BLaER1 treated with 17β-estradiol and CSF1 and Interleukin-3, amounts not matched to agents 10 nM and 100 nM (cell line): ENCODE measurements at regions not wholly inside any gene's neighbourhood (a gene's known extent, or its start where the extent isn't known, plus 50 kb on each side); places are given as distances from the start of the nearest gene placed in this dataset.

Experiments used
- H3K27ac ChIP-seq, 11 experiments: shearing (Covaris generic); formaldehyde crosslinking; 2 replicates each; pipeline ENCODE4 v1.8.1; 2022
- H3K27me3 ChIP-seq, 11 experiments: shearing (Covaris generic); formaldehyde crosslinking; 2 replicates each; pipeline ENCODE4 v1.8.1; 2022
- H3K36me3 ChIP-seq, 11 experiments: shearing (Covaris generic); formaldehyde crosslinking; 2 replicates each; pipeline ENCODE4 v1.8.1; 2022
- H3K4me1 ChIP-seq, 10 experiments: shearing (Covaris generic); formaldehyde crosslinking; 2 replicates each; pipeline ENCODE4 v1.8.1; 2022
- H3K4me2 ChIP-seq, 11 experiments: shearing (Covaris generic); formaldehyde crosslinking; 2 replicates each; pipeline ENCODE4 v1.8.1; 2022
- H3K4me3 ChIP-seq, 10 experiments: shearing (Covaris generic); formaldehyde crosslinking; 2 replicates each; pipeline ENCODE4 v1.8.1; 2022
- H3K9ac ChIP-seq, 11 experiments: shearing (Covaris generic); formaldehyde crosslinking; 2 replicates each; pipeline ENCODE4 v1.8.1; 2022
- H3K9me3 ChIP-seq, 11 experiments: shearing (Covaris generic); formaldehyde crosslinking; replicated peaks in 1 of 11; 2 replicates each; pipeline ENCODE4 v1.8.1; 2022
- H4K20me1 ChIP-seq, 11 experiments: shearing (Covaris generic); formaldehyde crosslinking; 2 replicates each; pipeline ENCODE4 v1.8.1; 2022
- Cebpa-rat ChIP-seq, 11 experiments: shearing (Covaris generic); IDR thresholded peaks; 2 replicates each; pipeline ENCODE4 v1.8.1; 2022

- Histone ChIP-seq H3K36me3 (no peaks in the 10 kb centered on the region), H4K20me1 (no peaks in the 10 kb centered on the region), H3K4me1 (no peaks in the 10 kb centered on the region), H3K4me2 (no peak overlapping the region), H3K27ac (no peak overlapping the region), H3K9me3 (peaks cover 0 to 5% (median 0%) of the 10 kb centered on the region in 11 experiments; a peak in 2 of 22 replicates), H3K9ac (no peak overlapping the region), H3K27me3 (no peaks in the 10 kb centered on the region), H3K4me3 (no peak overlapping the region)
- no peak for TF ChIP-seq Cebpa-rat (IDR thresholded peaks at IDR 0.05)
Observed at GRCh38 chr6:50264995-50265571, 215.4 kb upstream of the DEFB112 start.

GRCh38 chr6:50270415-50270814, 220.7 kb upstream of the DEFB112 start:
- H3K4me2 ChIP-seq, result no peak overlapping the region
- H3K27me3 ChIP-seq, result no peaks in the 10 kb centered on the region
- H3K9ac ChIP-seq, result no peak overlapping the region
- no peak for TF ChIP-seq Cebpa-rat (IDR thresholded peaks at IDR 0.05)
- H3K4me3 ChIP-seq, result no peak overlapping the region
- no peaks in the 10 kb centered on the region for H3K4me1 ChIP-seq
- H3K27ac ChIP-seq, result no peak overlapping the region; a peak in 1 of 22 replicates
- H3K9me3 ChIP-seq, result no peaks in the 10 kb centered on the region
- no peaks in the 10 kb centered on the region for H3K36me3 ChIP-seq
- H4K20me1 ChIP-seq, result no peaks in the 10 kb centered on the region

- H3K9ac ChIP-seq, result no peak overlapping the region
- no peaks in the 10 kb centered on the region for H4K20me1 ChIP-seq
- H3K4me1 ChIP-seq, result no peaks in the 10 kb centered on the region
- H3K4me2 ChIP-seq, result no peak overlapping the region
- no peaks in the 10 kb centered on the region for H3K27me3 ChIP-seq
- no peaks in the 10 kb centered on the region for H3K9me3 ChIP-seq
- H3K4me3 ChIP-seq, result no peak overlapping the region
- no peaks in the 10 kb centered on the region for H3K36me3 ChIP-seq
- H3K27ac ChIP-seq, result no peak overlapping the region
- TF ChIP-seq Cebpa-rat (IDR thresholded peaks at IDR 0.05), result no peak
Observed at GRCh38 chr6:50271266-50271665, 221.5 kb upstream of the DEFB112 start.

GRCh38 chr6:50271817-50272216, 222.1 kb upstream of the DEFB112 start:
- no peak for TF ChIP-seq Cebpa-rat (IDR thresholded peaks at IDR 0.05)
- Histone ChIP-seq H3K4me3 (no peak overlapping the region), H3K9me3 (no peaks in the 10 kb centered on the region), H3K4me1 (no peaks in the 10 kb centered on the region), H3K27ac (no peak overlapping the region), H4K20me1 (no peaks in the 10 kb centered on the region), H3K36me3 (no peaks in the 10 kb centered on the region), H3K4me2 (no peak overlapping the region), H3K27me3 (no peaks in the 10 kb centered on the region), H3K9ac (no peak overlapping the region)

- no peak overlapping the region for H3K4me2 ChIP-seq
- peaks cover 0 to 2% (median 0%) of the 10 kb centered on the region in 10 experiments; a peak in 4 of 20 replicates for H3K4me1 ChIP-seq
- H3K9me3 ChIP-seq, result no peaks in the 10 kb centered on the region
- no peak overlapping the region for H3K4me3 ChIP-seq
- no peak overlapping the region for H3K27ac ChIP-seq
- H3K9ac ChIP-seq, result no peak overlapping the region
- H3K36me3 ChIP-seq, result no peaks in the 10 kb centered on the region
- no peaks in the 10 kb centered on the region for H3K27me3 ChIP-seq
- no peak for TF ChIP-seq Cebpa-rat (IDR thresholded peaks at IDR 0.05)
- H4K20me1 ChIP-seq, result no peaks in the 10 kb centered on the region
Observed at GRCh38 chr6:50272611-50273010, 222.9 kb upstream of the DEFB112 start.

GRCh38 chr6:50276771-50277261, 227.1 kb upstream of the DEFB112 start:
- no peak overlapping the region for H3K4me2 ChIP-seq
- no peaks in the 10 kb centered on the region for H4K20me1 ChIP-seq
- peaks cover 8 to 17% (median 14%) of the 10 kb centered on the region in 10 experiments; a peak in 19 of 20 replicates for H3K4me1 ChIP-seq
- H3K4me3 ChIP-seq, result no peak overlapping the region
- no peaks in the 10 kb centered on the region for H3K36me3 ChIP-seq
- TF ChIP-seq Cebpa-rat (IDR thresholded peaks at IDR 0.05), result no peak
- no peaks in the 10 kb centered on the region for H3K9me3 ChIP-seq
- H3K27ac ChIP-seq, result no peak overlapping the region
- no peak overlapping the region for H3K9ac ChIP-seq
- H3K27me3 ChIP-seq, result no peaks in the 10 kb centered on the region

GRCh38 chr6:50277774-50278173, 228.0 kb upstream of the DEFB112 start:
- peak overlapping the region in 1 of 11 experiments; percentile 26; a peak in 1 of 22 replicates for H3K27ac ChIP-seq

GRCh38 chr6:50278663-50279062, 228.9 kb upstream of the DEFB112 start:
- no peak for TF ChIP-seq Cebpa-rat (IDR thresholded peaks at IDR 0.05)
- Histone ChIP-seq H3K27me3 (no peaks in the 10 kb centered on the region), H3K27ac (peak overlapping the region in 4 of 11 experiments; percentile 1 to 50 (median 31); a peak in 4 of 22 replicates), H3K36me3 (no peaks in the 10 kb centered on the region), H4K20me1 (no peaks in the 10 kb centered on the region), H3K9me3 (no peaks in the 10 kb centered on the region), H3K4me3 (no peak overlapping the region), H3K9ac (no peak overlapping the region; a peak in 2 of 22 replicates), H3K4me1 (peaks cover 8 to 17% (median 14%) of the 10 kb centered on the region in 10 experiments; a peak in 19 of 20 replicates), H3K4me2 (peak overlapping the region; percentile 9 to 64 (median 52))

More at GRCh38 chr6:50277774-50278173, 228.0 kb upstream of the DEFB112 start:
- H3K27me3 ChIP-seq, result no peaks in the 10 kb centered on the region
- H3K36me3 ChIP-seq, result no peaks in the 10 kb centered on the region
- no peak overlapping the region for H3K9ac ChIP-seq
- no peak overlapping the region for H3K4me3 ChIP-seq
- no peaks in the 10 kb centered on the region for H4K20me1 ChIP-seq
- TF ChIP-seq Cebpa-rat (IDR thresholded peaks at IDR 0.05), result no peak
- peaks cover 8 to 17% (median 14%) of the 10 kb centered on the region in 10 experiments; a peak in 19 of 20 replicates for H3K4me1 ChIP-seq
- no peaks in the 10 kb centered on the region for H3K9me3 ChIP-seq
- H3K4me2 ChIP-seq, result peak overlapping the region in 8 of 11 experiments; percentile 9 to 64 (median 54); a peak in 12 of 22 replicates

- Histone ChIP-seq H3K4me2 (no peak overlapping the region), H3K4me3 (no peak overlapping the region), H3K9ac (no peak overlapping the region), H3K27ac (no peak overlapping the region), H4K20me1 (no peaks in the 10 kb centered on the region), H3K9me3 (no peaks in the 10 kb centered on the region), H3K4me1 (no peaks in the 10 kb centered on the region), H3K27me3 (no peaks in the 10 kb centered on the region), H3K36me3 (no peaks in the 10 kb centered on the region)
- no peak for TF ChIP-seq Cebpa-rat (IDR thresholded peaks at IDR 0.05)
Observed at GRCh38 chr6:50285735-50286134, 236.0 kb upstream of the DEFB112 start.

GRCh38 chr6:50288241-50288640, 238.5 kb upstream of the DEFB112 start:
- Histone ChIP-seq H3K9me3 (no peaks in the 10 kb centered on the region), H3K36me3 (no peaks in the 10 kb centered on the region), H3K4me2 (no peak overlapping the region), H4K20me1 (no peaks in the 10 kb centered on the region), H3K4me3 (no peak overlapping the region), H3K9ac (no peak overlapping the region), H3K27me3 (no peaks in the 10 kb centered on the region), H3K4me1 (no peaks in the 10 kb centered on the region), H3K27ac (no peak overlapping the region)
- TF ChIP-seq Cebpa-rat (IDR thresholded peaks at IDR 0.05), result no peak
